Mesothelial cell of epicardium (in vitro differentiated cells): ENCODE measurements at regions not wholly inside any gene's neighbourhood (a gene's known extent, or its start where the extent isn't known, plus 50 kb on each side); places are given as distances from the start of the nearest gene placed in this dataset.

Experiments
- DNase-seq, 2 experiments: peaks; one replicate each; pipeline ENCODE4 v3.0.0; 2021; ENCODE audit warnings: low spot score in 2 of 2; ENCODE audit not compliant: unreplicated experiment in 2 of 2
- H3K27ac Mint-ChIP-seq: 2 replicates; pipeline ENCODE4 v1.8.0; 2021; ENCODE audit warnings: mixed read lengths
- H3K27me3 Mint-ChIP-seq: 2 replicates; pipeline ENCODE4 v1.8.0; 2021; ENCODE audit warnings: low read depth, mixed read lengths
- H3K36me3 Mint-ChIP-seq: 2 replicates; pipeline ENCODE4 v1.8.0; 2021; ENCODE audit warnings: mixed read lengths
- H3K4me1 Mint-ChIP-seq: 2 replicates; pipeline ENCODE4 v1.8.0; 2021; ENCODE audit warnings: mixed read lengths
- H3K4me3 Mint-ChIP-seq: 2 replicates; pipeline ENCODE4 v1.8.0; 2021; ENCODE audit warnings: mild to moderate bottlenecking, moderate library complexity, mixed read lengths
- H3K9me3 Mint-ChIP-seq: 2 replicates; pipeline ENCODE4 v1.8.0; 2021; ENCODE audit warnings: mixed read lengths
- CTCF ChIP-seq: fragments of 200-600 bp; sonication (generic); IDR thresholded peaks from one replicate; pipeline ENCODE4 v1.5.0; 2021; ENCODE audit warnings: antibody characterized with exemption; ENCODE audit not compliant: unreplicated experiment

GRCh38 chr5:173480896-173481295 is 135.6 kb downstream of the BOD1 start:
- DNase-seq: no peak
- no peak overlapping the region for H3K4me3 Mint-ChIP-seq
- H3K36me3 Mint-ChIP-seq: no peaks in the 10 kb centered on the region
- no peak overlapping the region for H3K27ac Mint-ChIP-seq
- H3K27me3 Mint-ChIP-seq: peaks cover 56% of the 10 kb centered on the region
- TF ChIP-seq CTCF: no peak
- H3K4me1 Mint-ChIP-seq: no peaks in the 10 kb centered on the region
- H3K9me3 Mint-ChIP-seq: peaks cover 2% of the 10 kb centered on the region

DNA sequence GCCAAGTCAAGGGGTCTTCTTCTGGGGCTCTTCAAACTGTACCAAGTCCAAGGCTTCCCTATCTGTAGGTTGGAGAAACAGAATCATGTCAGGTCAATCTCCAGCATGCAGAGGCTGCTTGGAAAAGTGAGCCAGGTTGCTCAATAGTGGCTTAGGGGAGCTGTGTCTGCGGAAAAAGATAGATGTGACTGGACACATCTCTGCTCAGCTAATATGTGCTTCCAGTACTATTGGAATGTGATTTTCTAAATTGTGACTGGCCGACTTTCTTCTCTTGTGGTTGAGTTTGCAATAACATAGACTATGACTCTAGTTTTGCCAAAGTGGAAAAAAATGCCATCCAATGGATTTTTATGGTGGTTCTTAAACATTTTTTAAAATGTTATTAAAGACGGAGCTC is 136.7 kb downstream of the BOD1 start:
- Mint-ChIP-seq H3K9me3 (peaks cover 4% of the 10 kb centered on the region), H3K4me3 (no peak overlapping the region), H3K4me1 (no peaks in the 10 kb centered on the region), H3K36me3 (no peaks in the 10 kb centered on the region), H3K27ac (no peak overlapping the region), H3K27me3 (peaks cover 60% of the 10 kb centered on the region)
- TF ChIP-seq CTCF: no peak
- DNase-seq: no peak

- H3K27ac Mint-ChIP-seq: no peak overlapping the region
- peaks cover 4% of the 10 kb centered on the region for H3K9me3 Mint-ChIP-seq
- no peak for TF ChIP-seq CTCF
- peaks cover 59% of the 10 kb centered on the region for H3K27me3 Mint-ChIP-seq
- no peak for DNase-seq
- no peaks in the 10 kb centered on the region for H3K4me1 Mint-ChIP-seq
- H3K4me3 Mint-ChIP-seq: no peak overlapping the region
- no peaks in the 10 kb centered on the region for H3K36me3 Mint-ChIP-seq
Observed at GRCh38 chr5:173477345-173478040, 139.0 kb downstream of the BOD1 start.

DNA sequence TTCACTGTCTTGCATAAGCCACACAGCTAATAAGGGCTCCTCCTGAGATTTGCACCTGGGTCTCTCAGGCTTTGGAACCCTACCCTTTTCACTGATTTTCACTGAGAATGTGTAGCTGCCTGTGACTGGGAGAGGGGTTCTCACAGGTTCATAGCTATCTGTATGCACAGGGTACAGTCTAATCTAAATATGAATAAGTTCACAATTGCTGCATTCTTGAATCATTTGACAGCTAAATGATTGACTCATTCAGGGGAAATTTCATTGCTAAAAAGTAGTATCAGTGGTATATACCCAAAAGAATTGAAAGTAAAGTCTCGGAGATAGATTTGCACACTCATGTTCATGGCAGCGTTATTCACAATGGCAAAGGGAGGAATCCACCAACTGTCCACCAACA is 140.7 kb downstream of the BOD1 start:
- DNase-seq: no peak
- Mint-ChIP-seq H3K4me3 (no peak overlapping the region), H3K9me3 (peaks cover 4% of the 10 kb centered on the region), H3K36me3 (no peaks in the 10 kb centered on the region), H3K4me1 (no peaks in the 10 kb centered on the region), H3K27me3 (peaks cover 48% of the 10 kb centered on the region), H3K27ac (no peak overlapping the region)
- TF ChIP-seq CTCF: no peak

- no peaks in the 10 kb centered on the region for H3K4me1 Mint-ChIP-seq
- H3K4me3 Mint-ChIP-seq: no peak overlapping the region
- H3K27me3 Mint-ChIP-seq: peaks cover 43% of the 10 kb centered on the region
- no peak overlapping the region for H3K27ac Mint-ChIP-seq
- TF ChIP-seq CTCF: no peak
- no peak for DNase-seq
- peaks cover 4% of the 10 kb centered on the region for H3K9me3 Mint-ChIP-seq
- no peaks in the 10 kb centered on the region for H3K36me3 Mint-ChIP-seq
Observed at GRCh38 chr5:173474881-173475287, 141.6 kb downstream of the BOD1 start.

GRCh38 chr5:173473288-173473687 is 143.2 kb downstream of the BOD1 start:
- no peak overlapping the region for H3K4me3 Mint-ChIP-seq
- H3K27ac Mint-ChIP-seq: no peak overlapping the region
- H3K4me1 Mint-ChIP-seq: no peaks in the 10 kb centered on the region

More at GRCh38 chr5:173473288-173473687, 143.2 kb downstream of the BOD1 start:
- H3K9me3 Mint-ChIP-seq: peaks cover 4% of the 10 kb centered on the region
- no peak for TF ChIP-seq CTCF
- no peak for DNase-seq
- peaks cover 32% of the 10 kb centered on the region for H3K27me3 Mint-ChIP-seq
- H3K36me3 Mint-ChIP-seq: no peaks in the 10 kb centered on the region
